Glutamatergic neuron (in vitro differentiated cells): ENCODE measurements at regions not wholly inside any gene's neighbourhood (a gene's known extent, or its start where the extent isn't known, plus 50 kb on each side); places are given as distances from the start of the nearest gene placed in this dataset.

Source experiments
- DNase-seq: peaks from one replicate; pipeline ENCODE4 v3.0.0; 2022
- H3K27ac Mint-ChIP-seq: one replicate; pipeline ENCODE4 v1.8.0; 2020; ENCODE audit warnings: mild to moderate bottlenecking, mixed read lengths, inconsistent platforms; ENCODE audit not compliant: unreplicated experiment
- H3K27me3 Mint-ChIP-seq: one replicate; pipeline ENCODE4 v1.8.0; 2020; ENCODE audit warnings: mild to moderate bottlenecking, moderate library complexity, mixed read lengths, inconsistent platforms; ENCODE audit not compliant: unreplicated experiment
- H3K36me3 Mint-ChIP-seq: one replicate; pipeline ENCODE4 v1.8.0; 2020; ENCODE audit warnings: mild to moderate bottlenecking, mixed read lengths, inconsistent platforms; ENCODE audit not compliant: unreplicated experiment
- H3K4me1 Mint-ChIP-seq: one replicate; pipeline ENCODE4 v1.8.0; 2020; ENCODE audit warnings: mild to moderate bottlenecking, low read depth, mixed read lengths, inconsistent platforms; ENCODE audit not compliant: unreplicated experiment
- H3K4me3 Mint-ChIP-seq: one replicate; pipeline ENCODE4 v1.8.0; 2020; ENCODE audit warnings: mild to moderate bottlenecking, mixed read lengths, inconsistent platforms; ENCODE audit not compliant: unreplicated experiment
- H3K9me3 Mint-ChIP-seq: one replicate; pipeline ENCODE4 v1.8.0; 2020; ENCODE audit warnings: mild to moderate bottlenecking, moderate library complexity, mixed read lengths, inconsistent platforms; ENCODE audit not compliant: unreplicated experiment
- CTCF ChIP-seq: fragments of 200-600 bp; sonication (generic); IDR thresholded peaks from one replicate; pipeline ENCODE4 v1.5.0; 2021; ENCODE audit not compliant: partially characterized antibody, unreplicated experiment

DNA sequence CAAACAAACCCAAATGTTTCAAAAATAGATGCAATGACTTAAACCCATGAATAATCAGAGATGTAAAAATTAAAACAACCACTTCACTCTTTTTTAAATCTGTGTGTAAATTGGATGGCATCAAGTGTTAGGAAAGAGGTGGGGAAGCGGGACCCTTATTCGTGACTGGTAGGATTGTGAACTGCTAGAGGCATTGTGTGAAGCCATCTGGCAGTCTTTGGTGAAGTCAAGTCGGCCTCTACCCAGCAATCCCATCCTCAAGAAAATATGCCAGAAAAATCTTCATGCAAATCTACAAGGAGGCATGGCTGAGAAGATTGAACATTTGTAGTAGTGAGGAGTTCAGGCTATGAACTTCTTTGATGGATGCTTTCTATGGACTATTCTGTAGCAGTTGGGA lies 114.6 kb upstream of the C11orf87 start:
- no peaks in the 10 kb centered on the region for H3K9me3 Mint-ChIP-seq
- H3K4me3 Mint-ChIP-seq = no peak overlapping the region
- no peaks in the 10 kb centered on the region for H3K4me1 Mint-ChIP-seq
- H3K27me3 Mint-ChIP-seq = no peaks in the 10 kb centered on the region
- no peaks in the 10 kb centered on the region for H3K36me3 Mint-ChIP-seq
- no peak for DNase-seq
- no peak for TF ChIP-seq CTCF
- no peak overlapping the region for H3K27ac Mint-ChIP-seq

DNA sequence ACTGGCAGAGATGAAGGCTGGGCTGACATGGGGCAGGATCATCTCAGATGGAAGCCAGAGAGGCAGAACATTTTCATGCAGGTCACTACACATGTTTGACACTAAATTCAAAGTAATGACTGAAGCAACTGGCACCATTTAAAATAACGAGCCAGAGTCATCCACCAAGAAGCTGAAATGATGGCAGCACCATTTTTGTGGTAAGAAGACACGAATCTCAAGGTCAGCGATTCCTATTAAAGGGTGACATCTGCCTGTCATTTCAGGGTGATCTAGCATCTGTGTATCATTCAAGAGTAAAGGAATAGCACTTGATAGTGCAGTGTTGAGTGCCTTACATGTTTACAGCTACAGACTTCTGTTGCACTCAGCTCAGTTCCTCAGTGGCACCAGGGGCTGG lies 113.4 kb upstream of the C11orf87 start:
- H3K9me3 Mint-ChIP-seq = no peaks in the 10 kb centered on the region
- no peak for DNase-seq

DNA sequence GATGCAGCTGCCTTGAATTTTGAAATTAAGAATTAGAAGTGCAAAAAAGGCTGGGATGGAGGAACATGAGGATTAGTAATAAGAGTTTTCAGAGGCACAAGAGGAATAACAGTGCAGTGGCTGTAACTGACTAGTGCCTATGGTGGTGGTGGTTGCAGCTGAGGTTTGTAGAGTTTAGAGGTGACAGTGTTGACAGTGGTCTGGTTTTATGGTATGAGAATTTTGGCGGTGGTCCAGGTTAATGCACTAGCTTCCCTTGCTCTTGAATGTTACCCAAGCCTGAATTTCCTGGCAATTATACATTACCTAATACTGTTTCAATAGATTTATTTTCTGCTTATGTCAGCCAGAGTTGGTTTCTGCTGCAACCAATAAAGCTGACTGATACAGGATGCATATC lies 112.8 kb upstream of the C11orf87 start:
- Mint-ChIP-seq H3K36me3 (no peaks in the 10 kb centered on the region), H3K9me3 (no peaks in the 10 kb centered on the region), H3K27me3 (no peaks in the 10 kb centered on the region), H3K27ac (no peak overlapping the region), H3K4me3 (no peak overlapping the region), H3K4me1 (no peaks in the 10 kb centered on the region)
- no peak for DNase-seq
- TF ChIP-seq CTCF = no peak

More for the DNA sequence above, 113.4 kb upstream of the C11orf87 start:
- TF ChIP-seq CTCF = no peak
- Mint-ChIP-seq H3K4me3 (no peak overlapping the region), H3K27me3 (no peaks in the 10 kb centered on the region), H3K36me3 (no peaks in the 10 kb centered on the region), H3K4me1 (no peaks in the 10 kb centered on the region), H3K27ac (no peak overlapping the region)

DNA sequence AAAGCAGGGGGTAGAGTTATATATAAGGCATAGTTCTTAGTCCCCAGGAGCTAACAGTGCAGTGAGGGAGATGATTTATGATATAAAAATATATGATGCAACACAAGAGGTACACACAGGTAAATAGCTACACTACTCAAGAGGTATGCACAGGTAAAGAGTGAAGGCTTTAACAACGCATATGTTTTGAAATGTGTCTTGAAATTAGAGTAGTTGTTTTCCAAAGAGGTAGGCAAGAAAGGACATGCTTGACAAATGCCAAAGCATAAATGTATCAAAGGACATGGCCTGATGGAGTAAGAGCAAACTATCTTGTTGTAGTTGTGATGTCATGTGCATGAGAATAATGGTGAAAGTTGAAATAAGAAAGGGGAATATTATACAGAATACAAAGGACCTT lies 104.3 kb upstream of the C11orf87 start:
- Mint-ChIP-seq H3K36me3 (peaks cover 6% of the 10 kb centered on the region), H3K4me1 (no peaks in the 10 kb centered on the region), H3K27ac (no peak overlapping the region)

GRCh38 chr11:109320595-109320994 lies 101.4 kb upstream of the C11orf87 start:
- Mint-ChIP-seq H3K4me1 (no peaks in the 10 kb centered on the region), H3K27ac (no peak overlapping the region), H3K4me3 (no peak overlapping the region), H3K9me3 (peaks cover under 1% of the 10 kb centered on the region), H3K27me3 (no peaks in the 10 kb centered on the region), H3K36me3 (peaks cover 6% of the 10 kb centered on the region)
- no peak for DNase-seq
- TF ChIP-seq CTCF = no peak

More for the DNA sequence above, 104.3 kb upstream of the C11orf87 start:
- H3K27me3 Mint-ChIP-seq = no peaks in the 10 kb centered on the region
- DNase-seq = no peak
- no peak overlapping the region for H3K4me3 Mint-ChIP-seq
- no peak for TF ChIP-seq CTCF
- H3K9me3 Mint-ChIP-seq = peaks cover 3% of the 10 kb centered on the region
